ENCODE measurements at regions not wholly inside any gene's neighbourhood (a gene's known extent, or its start where the extent isn't known, plus 50 kb on each side); places are given as distances from the start of the nearest gene placed in this dataset.

DNA sequence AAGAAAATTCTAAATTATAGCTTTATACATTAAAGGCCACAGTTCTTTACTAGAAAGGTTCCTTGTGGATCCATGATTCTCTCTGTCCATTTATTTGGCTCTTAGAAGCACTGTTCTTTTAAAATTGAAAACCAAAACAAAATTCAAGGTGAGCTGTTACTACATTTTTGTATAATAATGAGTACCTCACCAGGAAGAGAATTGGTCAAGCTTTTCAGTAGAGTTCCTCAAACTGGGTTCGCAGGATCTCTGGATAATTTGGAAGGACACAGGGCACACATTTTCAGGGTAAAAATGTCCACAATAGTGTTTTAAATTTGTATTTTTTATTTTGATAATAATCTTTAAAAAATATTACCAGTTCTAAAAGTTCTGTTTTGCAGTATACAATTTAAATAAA, 93.0 kb downstream of the PPP1R3A start:
- DNase-seq (ENCODE audit: extremely low spot score, insufficient read length, low read depth) = no peak
- no peak for FAIRE-seq

DNA sequence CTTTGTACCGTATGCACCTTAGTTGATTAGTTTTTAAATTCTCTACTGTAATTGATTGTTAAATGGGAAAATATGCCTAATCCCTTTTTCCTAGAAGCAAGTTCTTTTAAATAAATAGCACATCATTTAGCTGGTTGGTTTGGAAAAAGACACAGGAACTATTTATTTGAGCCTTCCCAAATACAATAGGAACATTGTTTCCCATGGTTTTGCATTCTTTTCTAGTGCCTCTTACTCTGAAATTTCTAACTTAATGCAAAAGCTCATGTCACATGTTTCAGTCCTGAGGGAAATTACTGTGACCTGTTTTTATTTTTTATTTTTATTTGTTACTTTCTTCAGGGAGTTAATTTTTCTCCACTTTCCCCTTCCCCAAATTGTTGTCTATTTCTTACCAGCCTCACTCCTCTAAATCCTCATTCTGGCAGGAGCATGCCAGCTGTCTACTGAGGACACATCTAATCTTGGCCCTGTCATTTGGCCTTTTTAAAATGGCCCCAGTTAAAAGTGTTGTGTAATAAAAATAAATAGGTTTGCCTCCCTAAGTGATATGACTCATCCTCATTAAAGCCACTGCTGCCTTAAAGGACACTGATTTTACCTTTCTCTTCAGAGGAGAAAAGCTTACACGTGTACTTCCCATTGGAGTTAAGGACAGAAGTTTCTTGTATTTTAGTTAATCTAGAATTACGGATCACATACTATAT, 94.5 kb downstream of the PPP1R3A start:
- no peak for FAIRE-seq
- DNase-seq (ENCODE audit: extremely low spot score, insufficient read length, low read depth) = no peak

DNA sequence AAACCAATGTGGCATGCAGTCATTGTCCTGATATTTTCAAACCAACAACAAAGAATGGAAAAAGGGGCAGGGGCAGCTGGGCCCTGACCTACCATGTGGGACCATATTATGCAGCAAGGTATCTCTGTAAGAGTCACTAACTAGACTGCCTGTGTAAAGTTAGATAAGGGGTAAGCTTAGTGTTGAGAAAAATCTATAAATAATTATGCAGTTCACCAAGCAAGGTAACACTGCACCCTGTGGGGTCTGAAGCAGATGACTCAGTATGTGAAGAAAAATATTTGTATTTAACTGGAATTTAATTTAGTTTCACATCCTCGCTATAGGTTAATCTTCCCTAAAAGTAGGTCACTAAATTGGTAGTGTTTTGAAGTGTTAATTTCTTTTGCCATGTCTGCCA, 99.3 kb downstream of the PPP1R3A start:
- DNase-seq (ENCODE audit: extremely low spot score, insufficient read length, low read depth) (no peak), FAIRE-seq (no peak)

DNA sequence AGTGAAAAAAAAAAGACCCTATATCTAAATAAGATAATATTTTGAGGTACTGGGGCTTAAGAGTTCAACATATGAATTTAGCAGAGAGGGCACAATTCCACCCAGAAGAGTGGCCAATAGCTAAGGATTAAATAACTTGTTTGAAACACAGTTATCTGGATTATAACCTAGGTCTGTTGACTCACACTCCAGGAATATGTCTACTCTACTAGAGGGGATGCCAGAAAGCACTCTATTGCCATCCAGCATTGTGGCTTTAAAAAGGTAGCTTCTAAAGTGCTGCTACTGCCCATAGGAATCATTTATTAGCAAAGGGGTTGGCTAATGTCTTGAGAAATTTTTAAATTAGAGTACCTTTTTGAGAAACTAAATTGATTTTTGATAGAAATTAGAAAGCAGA, 102.2 kb downstream of the PPP1R3A start:
- FAIRE-seq (no peak), DNase-seq (ENCODE audit: extremely low spot score, insufficient read length, low read depth) (no peak)

DNA sequence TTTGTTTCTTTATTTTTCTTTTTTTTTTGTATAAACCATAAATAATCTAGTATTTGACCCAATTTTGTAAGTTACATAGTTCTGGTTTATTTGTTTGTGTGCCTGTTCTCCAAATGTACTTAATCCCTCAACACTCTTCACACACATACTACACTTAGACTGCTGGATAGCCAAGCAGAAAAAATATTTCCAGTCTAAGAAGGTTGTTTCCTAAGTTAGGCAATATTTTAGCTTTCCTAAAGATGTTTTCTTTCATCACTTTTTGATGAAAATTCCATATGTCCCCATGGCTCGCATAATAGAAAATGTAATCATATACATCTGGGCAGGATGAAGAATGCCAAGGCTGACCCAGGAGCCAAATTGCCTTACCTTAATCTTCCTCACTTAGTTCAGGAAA, 105.3 kb downstream of the PPP1R3A start:
- no peak for FAIRE-seq

DNA sequence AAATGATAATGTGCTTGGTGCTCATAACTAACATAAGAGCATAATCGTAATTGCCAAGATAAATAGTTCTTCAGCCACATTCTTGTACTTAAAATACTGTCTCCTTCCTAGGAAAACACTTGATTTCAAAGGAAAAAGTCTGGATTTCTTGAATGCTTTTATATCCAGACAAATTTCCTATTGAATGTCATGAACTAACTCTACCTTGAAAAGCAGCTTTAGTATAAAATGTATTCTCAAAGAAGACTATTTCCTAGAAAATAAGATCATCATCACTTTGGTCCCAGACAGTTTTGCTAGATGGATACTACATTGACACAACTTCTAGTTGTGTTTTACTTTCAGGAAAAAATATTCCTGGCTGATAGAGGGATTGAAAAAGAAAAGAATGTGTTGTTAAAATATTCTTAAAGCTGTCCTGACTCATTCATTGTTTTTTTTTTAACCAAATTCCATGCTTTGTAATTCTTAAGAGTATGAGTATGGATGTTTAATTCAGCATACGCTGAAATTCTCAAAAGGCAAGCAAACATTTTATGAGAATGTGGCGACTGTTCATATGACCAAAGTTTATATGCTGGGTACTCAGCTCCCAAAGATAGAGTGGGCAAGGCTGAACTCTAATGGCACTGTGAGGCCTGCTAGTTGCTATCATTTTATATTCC, 106.1 kb downstream of the PPP1R3A start:
- FAIRE-seq (no peak), DNase-seq (ENCODE audit: extremely low spot score, insufficient read length, low read depth) (no peak)

More for the DNA sequence above, 105.3 kb downstream of the PPP1R3A start:
- no peak for DNase-seq (ENCODE audit: extremely low spot score, insufficient read length, low read depth)

DNA sequence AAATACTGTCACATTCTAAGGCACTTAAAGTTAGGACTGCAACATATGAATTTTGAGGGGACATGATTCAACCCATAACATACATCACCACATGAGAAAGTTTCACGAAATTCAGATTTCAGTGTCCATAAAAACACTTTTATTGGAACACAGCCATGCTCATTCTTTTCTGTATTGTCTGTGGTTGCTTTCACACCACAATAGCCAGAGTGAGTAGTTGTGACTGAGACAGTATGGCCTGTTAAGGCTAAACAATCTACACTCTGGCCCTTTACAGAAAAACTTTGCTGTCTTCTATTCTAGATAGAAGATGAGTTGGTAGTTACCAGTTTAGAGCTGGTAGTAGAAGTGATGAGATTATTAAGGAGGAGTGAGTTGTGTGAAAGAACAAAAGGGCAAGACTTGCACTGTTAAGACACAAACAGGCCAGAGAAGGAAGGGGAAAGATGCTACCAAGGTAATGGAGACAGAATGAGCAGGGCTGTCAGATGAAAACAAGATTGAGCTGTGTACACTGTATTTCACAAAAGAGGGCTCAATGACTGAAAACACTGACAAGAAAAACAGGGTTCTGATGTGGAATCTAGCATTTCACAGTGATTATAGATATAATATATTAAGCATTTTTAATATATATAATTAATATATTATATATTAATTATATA, 108.6 kb downstream of the PPP1R3A start:
- DNase-seq (ENCODE audit: extremely low spot score, insufficient read length, low read depth) (no peak), FAIRE-seq (no peak)

DNA sequence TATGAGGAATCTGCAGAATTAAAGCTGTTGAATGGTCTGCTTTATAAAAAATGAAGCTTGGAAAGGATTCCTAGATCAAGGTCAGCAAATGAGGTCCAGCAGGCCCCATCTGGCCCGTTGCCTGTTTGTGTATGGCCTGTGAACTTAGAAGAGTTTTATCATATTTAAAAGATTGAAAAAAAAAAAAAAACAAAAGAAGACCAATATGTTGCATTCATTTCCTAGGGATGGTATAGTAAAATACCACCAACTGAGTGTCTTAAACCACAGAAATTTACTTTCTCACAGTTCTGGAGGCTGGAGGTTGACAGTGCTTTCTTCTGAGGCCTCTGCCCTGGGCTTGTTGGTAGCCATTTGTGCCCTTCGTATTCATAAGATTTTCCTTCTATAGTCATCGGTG, 109.2 kb downstream of the PPP1R3A start:
- FAIRE-seq = no peak

DNA sequence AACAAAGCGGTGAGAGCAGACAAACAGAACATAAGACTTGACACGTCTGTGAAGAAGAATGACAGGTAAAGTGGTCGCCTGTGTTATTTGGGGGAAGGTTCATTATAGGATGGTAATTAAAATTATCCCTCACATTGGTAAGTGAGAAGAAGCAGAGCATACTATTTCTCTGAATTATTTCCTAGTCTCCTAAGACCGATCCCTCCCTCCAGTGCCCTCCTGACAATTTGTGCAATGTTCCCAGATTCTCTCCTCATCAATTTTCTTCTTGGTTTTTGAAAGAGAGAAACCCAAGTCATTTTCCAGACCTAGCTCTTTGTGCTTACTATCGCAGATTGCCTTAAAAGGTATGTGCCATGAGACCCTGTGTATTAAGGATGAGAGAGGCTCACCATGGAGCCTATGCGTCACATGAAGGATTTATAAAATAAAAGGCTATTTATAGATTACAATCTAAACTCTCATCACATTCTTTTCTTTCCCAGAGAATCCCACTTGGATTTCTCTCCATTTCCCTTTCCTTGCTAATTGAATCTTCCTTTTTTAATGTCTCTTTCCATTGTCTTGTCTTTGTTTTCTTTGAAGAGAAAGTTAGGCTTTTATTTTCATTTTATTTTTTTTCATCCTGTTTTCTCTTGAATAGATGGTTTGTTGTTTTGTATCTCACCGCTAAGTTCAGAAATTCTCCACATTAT, 112.0 kb downstream of the PPP1R3A start:
- FAIRE-seq (no peak), DNase-seq (ENCODE audit: extremely low spot score, insufficient read length, low read depth) (no peak)

More for the DNA sequence above, 109.2 kb downstream of the PPP1R3A start:
- no peak for DNase-seq (ENCODE audit: extremely low spot score, insufficient read length, low read depth)

DNA sequence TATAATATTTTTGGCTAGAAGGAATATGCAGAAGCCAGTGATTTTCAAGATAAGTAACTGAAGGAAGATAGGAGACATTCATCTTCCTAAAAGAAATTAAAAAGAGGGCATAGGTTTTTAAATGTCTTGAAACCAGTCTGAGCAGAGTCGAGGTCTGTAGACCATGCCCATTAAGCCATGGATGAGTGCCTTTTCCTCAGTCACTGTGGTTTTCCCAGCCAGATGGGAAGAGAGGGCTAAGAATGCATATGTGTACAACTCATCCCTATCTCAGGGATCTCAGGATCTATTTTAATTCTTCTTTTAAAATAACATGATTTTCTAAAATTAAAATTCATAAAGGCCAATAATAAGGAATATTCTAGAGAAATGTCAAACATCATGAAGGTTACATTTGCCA, 112.8 kb downstream of the PPP1R3A start:
- DNase-seq (ENCODE audit: extremely low spot score, insufficient read length, low read depth) = no peak
- no peak for FAIRE-seq

DNA sequence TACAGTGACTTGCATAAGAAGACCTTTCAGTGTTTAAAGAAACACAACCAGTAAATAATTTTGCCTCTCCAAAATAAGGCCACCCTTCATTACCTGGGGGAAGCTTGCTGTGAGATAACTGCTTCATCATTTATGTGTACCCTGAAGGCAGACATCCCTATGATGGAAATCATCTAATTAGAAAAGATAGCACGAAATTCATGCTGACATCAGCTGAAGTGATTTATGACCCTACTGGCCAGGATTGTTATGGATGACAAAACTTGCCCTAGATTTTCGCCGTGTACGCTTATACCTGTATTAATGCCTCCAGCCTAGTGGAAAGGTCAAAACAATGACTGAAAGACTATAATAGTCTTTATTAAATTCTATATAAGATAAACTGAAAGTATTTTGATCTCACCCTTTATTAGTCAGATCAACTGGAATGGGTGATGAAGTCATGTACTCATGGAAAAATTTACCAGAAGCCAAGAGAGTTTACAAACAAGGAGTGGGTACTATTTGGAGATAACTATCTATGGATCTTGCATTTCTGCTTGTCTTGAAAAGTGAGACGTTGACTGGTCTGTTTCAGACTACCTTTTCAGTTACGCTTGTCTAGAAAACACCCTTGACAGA, 114.2 kb downstream of the PPP1R3A start:
- DNase-seq (ENCODE audit: extremely low spot score, insufficient read length, low read depth) (no peak), FAIRE-seq (no peak)

DNA sequence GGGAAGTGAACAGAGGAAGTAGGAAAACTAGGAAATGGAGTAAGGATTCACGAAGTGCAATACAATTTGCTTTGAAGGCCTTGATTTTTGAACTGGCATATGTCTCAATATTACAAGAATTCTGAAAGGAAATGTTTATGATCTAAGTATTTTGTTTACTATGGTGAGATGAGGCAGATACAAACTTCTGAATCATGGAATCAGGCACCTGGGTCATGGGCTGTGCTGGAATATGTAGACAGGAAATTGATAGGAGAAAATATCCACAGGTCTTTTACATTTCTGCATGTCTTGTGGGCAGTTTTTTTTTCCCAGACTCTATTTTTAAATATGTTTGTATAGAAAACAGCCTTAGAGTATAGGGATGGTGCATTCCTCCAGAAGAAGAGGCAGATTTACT, 117.1 kb downstream of the PPP1R3A start:
- no peak for DNase-seq (ENCODE audit: extremely low spot score, insufficient read length, low read depth)

DNA sequence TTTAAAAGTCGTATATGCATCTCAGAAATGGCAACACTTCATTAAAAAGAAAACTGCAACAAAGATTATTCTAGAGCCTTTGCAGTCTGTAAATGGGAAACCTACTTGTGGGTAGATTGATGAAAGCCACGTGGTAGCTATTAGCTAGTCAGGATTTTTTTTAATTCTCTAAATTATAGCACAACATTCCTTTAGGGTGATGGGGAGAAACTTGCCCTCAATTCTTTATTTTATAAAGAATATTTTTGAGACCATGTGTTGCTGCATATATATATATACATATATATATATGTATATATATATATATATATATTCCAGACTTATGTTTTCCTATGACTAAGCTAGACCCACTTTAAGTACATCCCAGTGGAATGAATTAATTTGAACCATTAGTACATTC, 118.0 kb downstream of the PPP1R3A start:
- DNase-seq (ENCODE audit: extremely low spot score, insufficient read length, low read depth) (no peak), FAIRE-seq (no peak)

More for the DNA sequence above, 117.1 kb downstream of the PPP1R3A start:
- no peak for FAIRE-seq

DNA sequence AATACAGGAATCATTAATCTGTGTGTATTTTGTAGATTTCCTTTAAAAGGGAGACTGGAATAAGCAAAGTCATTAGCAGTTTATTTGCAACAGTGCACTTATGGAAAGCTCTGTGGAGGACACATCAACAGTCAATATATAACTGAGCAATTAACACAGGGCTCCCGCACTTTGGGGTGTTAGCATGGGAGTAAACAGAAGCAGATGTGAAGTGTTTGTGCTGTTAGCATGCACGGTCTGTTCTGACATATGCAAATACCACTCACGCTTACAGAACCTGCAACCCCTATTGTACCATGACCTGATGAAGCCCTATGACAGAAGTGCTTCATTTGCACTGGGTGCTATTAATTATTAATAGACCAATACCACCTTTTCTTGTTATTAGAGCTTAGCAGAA, 118.9 kb downstream of the PPP1R3A start:
- DNase-seq (ENCODE audit: extremely low spot score, insufficient read length, low read depth) = no peak
- FAIRE-seq = peak; percentile 84

DNA sequence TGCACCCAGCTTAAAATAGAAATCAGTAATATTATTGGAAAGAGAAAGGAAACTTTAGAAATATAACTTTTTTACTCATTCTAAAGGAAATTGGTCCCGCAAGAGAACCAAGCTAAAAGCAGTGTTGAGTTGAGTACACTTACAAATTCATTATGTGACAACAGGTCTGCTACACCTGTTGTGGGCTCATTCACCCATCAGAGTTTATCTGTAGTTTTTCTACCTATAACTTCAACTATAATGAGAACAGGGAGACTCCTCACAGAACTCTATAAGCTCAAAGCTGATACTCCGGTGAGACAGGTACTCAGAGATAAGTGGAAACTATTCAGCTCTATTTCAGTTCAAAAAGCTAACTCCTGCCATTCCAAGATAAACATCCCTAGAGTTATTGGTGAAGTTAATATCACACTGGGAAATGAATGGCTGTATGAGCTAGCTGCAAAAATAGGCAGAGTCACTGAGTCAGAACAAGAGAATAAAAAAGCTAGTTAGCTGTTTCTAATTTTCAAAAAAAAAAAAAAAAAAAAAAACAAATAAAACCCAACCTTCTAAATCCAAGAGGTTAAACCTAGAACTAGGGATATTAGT, 121.3 kb downstream of the PPP1R3A start:
- FAIRE-seq = no peak
- DNase-seq (ENCODE audit: extremely low spot score, insufficient read length, low read depth) = no peak

DNA sequence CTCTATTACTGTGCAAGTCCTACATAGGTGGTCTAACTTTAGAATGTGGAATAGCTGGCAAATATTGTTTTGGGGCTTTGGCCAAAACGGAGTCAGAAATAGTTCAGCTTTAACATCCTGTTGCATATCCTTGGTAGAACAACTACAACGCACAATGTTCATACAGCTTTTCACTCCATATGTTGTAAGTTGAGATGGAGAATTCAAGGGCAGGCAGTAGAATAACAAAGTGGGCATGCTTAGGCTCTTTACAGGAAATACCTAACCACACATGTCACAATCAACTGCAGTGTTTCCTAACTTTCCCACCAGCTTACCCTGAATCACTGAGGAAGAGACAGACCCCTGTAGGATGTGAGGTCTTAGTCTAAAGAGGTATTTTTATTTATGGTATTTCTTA, 122.3 kb downstream of the PPP1R3A start:
- FAIRE-seq (no peak), DNase-seq (ENCODE audit: extremely low spot score, insufficient read length, low read depth) (no peak)

DNA sequence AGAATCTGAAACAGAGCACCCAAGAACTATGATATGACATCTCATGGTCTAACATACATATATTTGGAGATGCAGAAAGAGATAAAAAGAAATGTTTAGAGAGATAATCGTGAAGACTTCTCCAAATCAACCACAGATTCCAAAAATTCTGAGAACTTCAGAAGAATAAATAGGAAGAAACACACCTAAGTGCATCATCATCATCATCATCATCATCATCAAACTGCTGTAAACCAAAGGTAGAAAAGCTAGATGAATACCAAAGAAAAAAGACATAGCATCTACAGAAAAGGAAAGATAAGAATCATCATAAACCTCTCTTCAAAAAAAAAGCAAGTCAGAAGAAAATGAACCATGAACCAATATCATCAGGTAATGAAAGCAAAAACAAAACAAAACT, 124.2 kb downstream of the PPP1R3A start:
- FAIRE-seq (no peak), DNase-seq (ENCODE audit: extremely low spot score, insufficient read length, low read depth) (no peak)

DNA sequence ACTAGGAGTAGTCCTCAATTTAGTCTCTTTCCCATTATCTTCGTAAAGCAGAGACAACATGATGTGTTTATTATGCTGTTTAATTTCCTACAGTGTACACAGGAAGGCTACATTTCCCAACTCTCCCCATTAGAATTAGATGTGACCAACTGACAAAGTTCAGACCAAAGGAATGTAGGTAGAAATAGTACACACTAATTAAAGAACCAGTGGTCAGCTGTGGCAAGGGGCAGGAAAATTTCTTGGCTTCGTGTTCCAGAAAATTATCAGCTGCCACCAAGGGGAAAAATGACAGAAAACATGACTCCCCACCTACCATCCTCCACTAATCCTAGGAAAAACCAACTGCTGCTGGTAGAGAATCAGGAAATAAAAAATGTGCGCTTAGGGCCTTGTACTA, 125.6 kb downstream of the PPP1R3A start:
- no peak for FAIRE-seq
- DNase-seq (ENCODE audit: extremely low spot score, insufficient read length, low read depth) = no peak

DNA sequence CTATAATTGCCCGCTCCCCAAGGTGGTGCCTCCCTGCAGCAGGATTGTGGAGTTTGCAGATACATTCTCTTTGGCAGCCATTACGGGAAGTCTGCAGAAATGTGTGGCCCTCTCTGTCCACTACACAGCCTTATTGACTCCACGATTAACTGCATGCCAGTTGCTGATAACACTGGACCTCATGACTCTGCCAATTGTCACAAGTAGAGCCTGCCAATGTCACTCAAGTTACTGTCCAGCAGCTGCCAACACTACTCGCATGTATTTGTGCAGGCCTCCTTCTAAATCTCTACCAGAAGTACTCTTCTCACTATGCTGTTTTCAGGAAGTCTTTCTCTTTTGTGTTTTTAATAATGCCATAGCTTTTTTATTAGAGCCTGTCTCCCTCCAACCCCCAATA, 128.8 kb downstream of the PPP1R3A start:
- no peak for FAIRE-seq

DNA sequence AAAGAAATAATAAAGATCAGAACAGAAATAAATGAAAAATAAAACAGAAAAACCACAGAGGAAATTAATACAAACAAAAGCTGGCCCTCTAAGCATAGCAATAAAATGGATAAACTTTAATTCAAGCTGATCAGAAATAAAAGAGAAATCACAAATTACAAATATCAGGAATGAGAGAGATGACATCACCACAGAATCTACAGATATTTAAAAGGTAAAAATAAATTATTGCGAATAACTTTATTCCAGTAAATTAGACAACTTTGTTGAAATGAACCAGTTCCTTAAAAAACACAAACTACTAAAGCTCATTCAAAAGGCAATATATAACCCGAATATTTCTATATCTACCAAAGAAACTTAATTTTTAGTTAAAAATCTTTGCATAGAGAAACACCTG, 131.7 kb downstream of the PPP1R3A start:
- no peak for DNase-seq (ENCODE audit: extremely low spot score, insufficient read length, low read depth)
- FAIRE-seq = no peak

More for the DNA sequence above, 128.8 kb downstream of the PPP1R3A start:
- DNase-seq (ENCODE audit: extremely low spot score, insufficient read length, low read depth) = no peak

Measured in GM18507 (cell line).